ENCODE measurements at regions not wholly inside any gene's neighbourhood (a gene's known extent, or its start where the extent isn't known, plus 50 kb on each side); places are given as distances from the start of the nearest gene placed in this dataset.

DNA sequence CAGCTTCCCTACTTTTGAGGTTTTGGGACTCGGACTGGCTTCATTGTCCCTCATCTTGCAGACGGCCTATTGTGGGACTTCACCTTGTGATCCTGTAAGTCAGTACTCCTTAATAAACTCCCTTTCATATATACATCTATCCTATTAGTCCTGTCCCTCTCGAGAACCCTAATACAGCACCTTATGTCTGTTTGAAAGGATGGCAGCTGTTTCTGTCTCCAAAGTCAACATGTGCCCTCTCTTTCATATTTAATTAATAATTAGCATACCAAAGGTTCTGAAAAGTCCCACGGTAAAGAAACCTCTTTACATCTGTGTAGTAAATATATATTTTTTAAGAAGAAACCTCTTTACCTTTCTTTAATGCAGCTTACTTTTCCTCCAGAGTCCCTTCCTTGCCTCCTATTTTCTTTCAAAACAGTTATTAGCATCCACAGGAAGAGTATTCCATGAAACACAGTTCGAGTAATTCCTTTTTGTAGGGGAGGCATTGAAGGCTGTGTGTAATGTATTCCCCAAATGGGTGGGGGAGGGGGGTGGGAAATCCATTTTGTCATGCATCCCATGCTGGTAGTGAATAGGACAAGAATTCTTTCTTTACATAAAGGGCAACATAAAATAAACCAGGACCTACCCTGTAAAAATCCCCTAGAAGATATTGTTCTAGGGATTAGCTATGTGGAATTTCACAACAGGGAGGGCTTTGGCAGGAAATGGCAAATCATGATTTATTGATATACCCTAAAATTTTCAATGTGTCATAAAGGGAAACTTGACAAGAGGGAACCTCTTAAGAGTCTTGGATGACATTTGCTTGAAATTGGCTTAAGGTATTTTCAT lies 241.5 kb downstream of the SUDS3 start:
- Histone ChIP-seq H3K9me3 (ENCODE audit: control insufficient read depth, low read length) (no peaks in the 10 kb centered on the region), H3K4me2 (ENCODE audit: low read length) (no peak overlapping the region), H3K79me2 (no peaks in the 10 kb centered on the region), H3K27me3 (ENCODE audit: control insufficient read depth, insufficient read depth, low read length) (no peaks in the 10 kb centered on the region), H3K36me3 (ENCODE audit: control insufficient read depth, insufficient read depth, low read length) (no peaks in the 10 kb centered on the region), H2AFZ (no peak overlapping the region), H3K27ac (no peak overlapping the region), H3K4me3 (ENCODE audit: low read depth, low read length) (no peak overlapping the region), H3K4me1 (no peaks in the 10 kb centered on the region), H3K9ac (no peak overlapping the region)
- TF ChIP-seq, protein P1, sequence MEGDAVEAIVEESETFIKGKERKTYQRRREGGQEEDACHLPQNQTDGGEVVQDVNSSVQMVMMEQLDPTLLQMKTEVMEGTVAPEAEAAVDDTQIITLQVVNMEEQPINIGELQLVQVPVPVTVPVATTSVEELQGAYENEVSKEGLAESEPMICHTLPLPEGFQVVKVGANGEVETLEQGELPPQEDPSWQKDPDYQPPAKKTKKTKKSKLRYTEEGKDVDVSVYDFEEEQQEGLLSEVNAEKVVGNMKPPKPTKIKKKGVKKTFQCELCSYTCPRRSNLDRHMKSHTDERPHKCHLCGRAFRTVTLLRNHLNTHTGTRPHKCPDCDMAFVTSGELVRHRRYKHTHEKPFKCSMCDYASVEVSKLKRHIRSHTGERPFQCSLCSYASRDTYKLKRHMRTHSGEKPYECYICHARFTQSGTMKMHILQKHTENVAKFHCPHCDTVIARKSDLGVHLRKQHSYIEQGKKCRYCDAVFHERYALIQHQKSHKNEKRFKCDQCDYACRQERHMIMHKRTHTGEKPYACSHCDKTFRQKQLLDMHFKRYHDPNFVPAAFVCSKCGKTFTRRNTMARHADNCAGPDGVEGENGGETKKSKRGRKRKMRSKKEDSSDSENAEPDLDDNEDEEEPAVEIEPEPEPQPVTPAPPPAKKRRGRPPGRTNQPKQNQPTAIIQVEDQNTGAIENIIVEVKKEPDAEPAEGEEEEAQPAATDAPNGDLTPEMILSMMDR (IDR thresholded peaks at IDR 0.05): no peak

DNA sequence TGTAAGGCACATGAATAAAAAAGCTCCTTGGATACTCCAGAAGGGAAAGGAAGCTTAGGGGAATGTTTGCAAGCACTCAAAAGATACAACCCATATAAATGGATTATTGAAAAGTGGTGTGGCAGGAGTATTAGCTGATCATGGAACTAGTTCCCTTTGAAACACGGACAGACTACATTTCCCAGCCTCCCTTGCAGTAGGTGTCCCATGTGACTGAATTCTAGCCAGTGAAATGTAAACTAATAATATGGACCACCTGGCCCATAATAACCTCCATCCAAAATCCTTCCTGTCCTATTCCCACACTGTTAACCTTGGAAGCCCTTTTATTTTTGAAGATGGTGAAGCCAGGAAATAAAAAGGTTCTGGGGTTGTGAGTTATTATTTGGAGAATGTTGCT lies 242.3 kb downstream of the SUDS3 start:
- H3K79me2 ChIP-seq: no peaks in the 10 kb centered on the region
- H2AFZ ChIP-seq: no peak overlapping the region
- TF ChIP-seq, protein P1 (IDR thresholded peaks at IDR 0.05): no peak
- H3K4me2 ChIP-seq (ENCODE audit: low read length): no peak overlapping the region
- no peak overlapping the region for H3K9ac ChIP-seq
- no peaks in the 10 kb centered on the region for H3K36me3 ChIP-seq (ENCODE audit: control insufficient read depth, insufficient read depth, low read length)
- H3K27me3 ChIP-seq (ENCODE audit: control insufficient read depth, insufficient read depth, low read length): no peaks in the 10 kb centered on the region
- H3K4me3 ChIP-seq (ENCODE audit: low read depth, low read length): no peak overlapping the region
- H3K27ac ChIP-seq: no peak overlapping the region
- no peaks in the 10 kb centered on the region for H3K9me3 ChIP-seq (ENCODE audit: control insufficient read depth, low read length)
- H3K4me1 ChIP-seq: no peaks in the 10 kb centered on the region

DNA sequence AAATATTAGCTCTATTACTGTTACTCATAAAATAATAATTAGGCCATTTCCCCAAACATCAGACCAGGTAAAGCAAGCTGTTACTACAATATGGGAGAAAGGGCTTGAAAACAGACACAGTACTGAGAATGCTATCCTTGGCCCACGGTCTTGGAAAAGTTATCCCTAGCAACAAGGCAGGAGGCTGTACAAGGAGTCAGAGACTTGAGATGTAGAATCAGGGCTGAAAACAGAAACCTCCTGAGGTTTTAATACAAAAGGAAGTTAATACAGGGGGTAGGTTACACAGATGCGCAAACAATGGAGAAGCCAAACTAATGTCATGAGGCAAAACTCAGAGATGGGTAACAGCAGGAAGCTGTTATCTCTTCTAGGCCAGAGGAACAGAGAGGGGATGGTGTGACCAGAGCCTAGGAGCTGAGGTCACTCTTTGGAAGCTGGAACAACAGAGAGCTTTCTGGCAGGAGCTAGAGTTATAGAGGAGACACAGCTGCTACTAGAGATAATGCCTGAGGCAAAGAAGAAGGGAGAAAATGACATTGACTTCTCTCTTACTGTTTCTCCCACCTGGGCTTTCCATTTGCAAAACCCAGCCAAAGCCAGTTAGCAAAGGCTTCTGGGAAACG lies 248.8 kb downstream of the SUDS3 start:
- Histone ChIP-seq H3K27ac (no peak overlapping the region), H2AFZ (no peak overlapping the region), H3K9me3 (ENCODE audit: control insufficient read depth, low read length) (no peaks in the 10 kb centered on the region), H3K79me2 (no peaks in the 10 kb centered on the region), H3K27me3 (ENCODE audit: control insufficient read depth, insufficient read depth, low read length) (no peaks in the 10 kb centered on the region), H3K4me3 (ENCODE audit: low read depth, low read length) (no peak overlapping the region), H3K4me2 (ENCODE audit: low read length) (no peak overlapping the region), H3K36me3 (ENCODE audit: control insufficient read depth, insufficient read depth, low read length) (no peaks in the 10 kb centered on the region), H3K4me1 (no peaks in the 10 kb centered on the region), H3K9ac (no peak overlapping the region)
- TF ChIP-seq, protein P1 (IDR thresholded peaks at IDR 0.05): no peak

DNA sequence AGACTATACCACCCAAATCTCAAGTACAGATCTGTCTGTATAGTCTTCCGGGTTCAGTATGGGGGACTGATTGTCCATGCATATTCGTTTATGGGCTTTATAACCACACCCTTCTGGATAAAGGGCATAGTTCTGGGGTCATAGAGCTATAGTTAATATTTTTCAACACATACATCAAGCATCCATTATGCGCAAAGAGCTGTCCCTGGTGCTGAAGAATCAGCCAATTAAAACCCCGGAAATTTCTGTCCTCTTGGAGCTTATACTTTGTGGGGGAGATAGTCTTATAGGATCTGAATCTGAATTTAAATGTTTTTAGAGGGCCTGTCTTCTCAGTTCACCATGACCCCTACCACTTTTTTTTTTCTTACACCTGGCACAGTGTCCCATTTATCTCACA lies 256.7 kb downstream of the SUDS3 start:
- Histone ChIP-seq H3K4me1 (no peaks in the 10 kb centered on the region), H3K4me3 (ENCODE audit: low read depth, low read length) (no peak overlapping the region), H3K4me2 (ENCODE audit: low read length) (no peak overlapping the region), H3K9me3 (ENCODE audit: control insufficient read depth, low read length) (no peaks in the 10 kb centered on the region), H3K27ac (no peak overlapping the region), H3K9ac (no peak overlapping the region), H3K36me3 (ENCODE audit: control insufficient read depth, insufficient read depth, low read length) (no peaks in the 10 kb centered on the region), H3K79me2 (no peaks in the 10 kb centered on the region), H3K27me3 (ENCODE audit: control insufficient read depth, insufficient read depth, low read length) (no peaks in the 10 kb centered on the region), H2AFZ (no peak overlapping the region)
- TF ChIP-seq, protein P1 (IDR thresholded peaks at IDR 0.05): no peak
